HFF-Myc (cell line): ENCODE measurements at regions not wholly inside any gene's neighbourhood (a gene's known extent, or its start where the extent isn't known, plus 50 kb on each side); places are given as distances from the start of the nearest gene placed in this dataset.

Source experiments
- DNase-seq: peaks from one replicate; pipeline ENCODE4 v3.0.0-alpha.2; 2011; ENCODE audit warnings: low read depth; ENCODE audit errors: extremely low read depth
- H3K4me3 ChIP-seq: replicated peaks from 2 replicates; pipeline ENCODE4 v1.5.1; 2011; ENCODE audit warnings: low read depth, mild to moderate bottlenecking, control low read depth, low read length
- TF ChIP-seq, protein P1 (sequence below): IDR thresholded peaks from 2 replicates; pipeline ENCODE4 v1.5.1; 2012; ENCODE audit warnings: mild to moderate bottlenecking, low read depth, low read length, control low read depth; ENCODE audit errors: missing control alignments

- DNase-seq: no peak
Measured at GRCh38 chr4:175983636-175984035, 82.0 kb upstream of the WDR17 start.

DNA sequence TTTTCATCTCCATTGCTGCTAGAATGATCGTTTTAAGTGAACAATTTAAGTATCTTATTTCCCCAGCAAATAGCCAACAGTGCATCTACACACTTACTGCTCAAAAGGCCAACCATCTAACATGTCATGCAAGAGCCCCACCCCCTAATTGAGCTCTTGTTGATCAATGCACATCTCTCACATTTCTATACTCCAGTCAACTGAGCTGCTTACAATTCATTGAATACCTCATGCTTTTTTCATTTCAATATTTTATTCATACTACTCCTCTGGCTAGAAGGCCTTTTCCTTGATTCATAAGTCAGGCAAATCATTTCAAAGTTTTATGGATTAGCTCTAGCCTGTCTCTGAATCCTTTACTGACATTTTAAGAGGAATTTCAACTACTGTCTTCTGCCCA is 79.0 kb upstream of the WDR17 start:
- DNase-seq: no peak
- TF ChIP-seq, protein P1, sequence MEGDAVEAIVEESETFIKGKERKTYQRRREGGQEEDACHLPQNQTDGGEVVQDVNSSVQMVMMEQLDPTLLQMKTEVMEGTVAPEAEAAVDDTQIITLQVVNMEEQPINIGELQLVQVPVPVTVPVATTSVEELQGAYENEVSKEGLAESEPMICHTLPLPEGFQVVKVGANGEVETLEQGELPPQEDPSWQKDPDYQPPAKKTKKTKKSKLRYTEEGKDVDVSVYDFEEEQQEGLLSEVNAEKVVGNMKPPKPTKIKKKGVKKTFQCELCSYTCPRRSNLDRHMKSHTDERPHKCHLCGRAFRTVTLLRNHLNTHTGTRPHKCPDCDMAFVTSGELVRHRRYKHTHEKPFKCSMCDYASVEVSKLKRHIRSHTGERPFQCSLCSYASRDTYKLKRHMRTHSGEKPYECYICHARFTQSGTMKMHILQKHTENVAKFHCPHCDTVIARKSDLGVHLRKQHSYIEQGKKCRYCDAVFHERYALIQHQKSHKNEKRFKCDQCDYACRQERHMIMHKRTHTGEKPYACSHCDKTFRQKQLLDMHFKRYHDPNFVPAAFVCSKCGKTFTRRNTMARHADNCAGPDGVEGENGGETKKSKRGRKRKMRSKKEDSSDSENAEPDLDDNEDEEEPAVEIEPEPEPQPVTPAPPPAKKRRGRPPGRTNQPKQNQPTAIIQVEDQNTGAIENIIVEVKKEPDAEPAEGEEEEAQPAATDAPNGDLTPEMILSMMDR: no peak
- H3K4me3 ChIP-seq: no peak overlapping the region

More at GRCh38 chr4:175983636-175984035, 82.0 kb upstream of the WDR17 start:
- TF ChIP-seq, protein P1: no peak
- no peak overlapping the region for H3K4me3 ChIP-seq

GRCh38 chr4:175988511-175988910 is 77.1 kb upstream of the WDR17 start:
- TF ChIP-seq, protein P1: no peak
- no peak overlapping the region for H3K4me3 ChIP-seq
- no peak for DNase-seq

DNA sequence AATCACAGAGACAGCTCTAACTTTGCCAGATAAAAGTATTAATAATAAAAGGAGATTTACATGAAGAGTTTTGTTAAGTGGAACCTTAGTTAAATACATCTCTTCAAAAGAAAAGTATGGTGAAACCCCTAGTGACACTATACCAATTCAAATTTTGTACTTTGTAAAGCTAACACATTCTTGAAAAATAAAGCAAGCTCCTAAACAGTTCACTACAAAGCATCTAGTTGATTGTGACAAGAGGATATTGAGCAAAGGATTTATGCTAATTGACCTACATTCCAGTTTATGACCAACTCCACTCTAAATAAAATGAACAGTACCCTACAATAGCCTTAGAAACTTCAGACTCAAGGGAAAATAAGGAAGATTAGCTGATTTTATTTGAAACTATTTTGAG is 69.4 kb upstream of the WDR17 start:
- TF ChIP-seq, protein P1: no peak
- H3K4me3 ChIP-seq: no peak overlapping the region
- DNase-seq: no peak

DNA sequence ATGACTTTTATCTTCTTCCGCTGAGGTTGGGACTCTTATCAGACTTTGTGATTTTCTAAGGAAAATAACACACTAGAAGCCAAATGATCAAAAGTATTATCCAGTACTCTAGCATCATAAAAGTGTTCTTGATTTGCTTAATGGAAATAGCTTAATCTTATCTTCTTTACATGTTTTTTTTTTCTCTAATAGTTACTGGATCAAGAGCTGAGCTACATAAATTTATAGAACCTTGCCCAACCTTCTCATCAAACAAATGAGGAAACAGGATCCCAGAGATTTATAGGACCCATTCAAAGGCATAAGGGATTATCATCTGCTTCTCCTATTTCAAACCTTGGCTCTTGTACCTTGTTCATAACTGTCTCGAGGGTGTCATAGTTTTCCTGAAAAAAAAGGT is 68.3 kb upstream of the WDR17 start:
- no peak overlapping the region for H3K4me3 ChIP-seq
- TF ChIP-seq, protein P1: no peak
- DNase-seq: no peak

- no peak for DNase-seq
- TF ChIP-seq, protein P1: no peak
- no peak overlapping the region for H3K4me3 ChIP-seq
Measured at GRCh38 chr4:175998782-175999181, 66.9 kb upstream of the WDR17 start.

GRCh38 chr4:175999944-176000343 is 65.7 kb upstream of the WDR17 start:
- no peak overlapping the region for H3K4me3 ChIP-seq
- no peak for DNase-seq
- TF ChIP-seq, protein P1: no peak
